B cell (primary cell): ENCODE measurements at regions not wholly inside any gene's neighbourhood (a gene's known extent, or its start where the extent isn't known, plus 50 kb on each side); places are given as distances from the start of the nearest gene placed in this dataset.

Source experiments
- EZH2 ChIP-seq: IDR thresholded peaks from 2 replicates; pipeline ENCODE4 v1.6.1; 2012; ENCODE audit warnings: borderline replicate concordance, low read depth, mild to moderate bottlenecking, moderate library complexity, low read length; ENCODE audit not compliant: insufficient read depth, poor library complexity, severe bottlenecking
- TF ChIP-seq, protein P1 (sequence below): fragments of 200-600 bp; IDR thresholded peaks from one replicate; pipeline ENCODE4 v1.8.0; 2022; ENCODE audit warnings: antibody characterized with exemption, mild to moderate bottlenecking

DNA sequence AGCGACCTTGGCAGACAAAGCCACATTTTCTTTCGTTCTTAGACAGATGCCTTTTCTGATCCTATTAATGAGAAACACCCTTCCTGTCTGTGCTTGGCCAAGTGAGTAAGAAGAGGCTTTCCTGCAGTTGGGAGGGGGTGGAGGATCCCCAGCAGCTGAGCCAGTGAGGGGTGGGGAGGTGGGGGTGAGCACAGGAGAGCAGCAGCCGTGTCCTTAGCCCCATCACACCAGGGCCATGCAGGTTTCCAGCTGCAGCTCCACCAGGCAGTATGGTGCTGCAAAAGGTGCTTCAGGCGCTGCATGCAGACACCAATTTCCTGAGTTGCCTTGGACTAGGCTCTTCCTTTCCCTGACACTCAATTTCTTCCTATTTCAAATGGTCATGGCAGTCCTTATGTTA, 123.3 kb upstream of the SIX2 start:
- TF ChIP-seq, protein P1, sequence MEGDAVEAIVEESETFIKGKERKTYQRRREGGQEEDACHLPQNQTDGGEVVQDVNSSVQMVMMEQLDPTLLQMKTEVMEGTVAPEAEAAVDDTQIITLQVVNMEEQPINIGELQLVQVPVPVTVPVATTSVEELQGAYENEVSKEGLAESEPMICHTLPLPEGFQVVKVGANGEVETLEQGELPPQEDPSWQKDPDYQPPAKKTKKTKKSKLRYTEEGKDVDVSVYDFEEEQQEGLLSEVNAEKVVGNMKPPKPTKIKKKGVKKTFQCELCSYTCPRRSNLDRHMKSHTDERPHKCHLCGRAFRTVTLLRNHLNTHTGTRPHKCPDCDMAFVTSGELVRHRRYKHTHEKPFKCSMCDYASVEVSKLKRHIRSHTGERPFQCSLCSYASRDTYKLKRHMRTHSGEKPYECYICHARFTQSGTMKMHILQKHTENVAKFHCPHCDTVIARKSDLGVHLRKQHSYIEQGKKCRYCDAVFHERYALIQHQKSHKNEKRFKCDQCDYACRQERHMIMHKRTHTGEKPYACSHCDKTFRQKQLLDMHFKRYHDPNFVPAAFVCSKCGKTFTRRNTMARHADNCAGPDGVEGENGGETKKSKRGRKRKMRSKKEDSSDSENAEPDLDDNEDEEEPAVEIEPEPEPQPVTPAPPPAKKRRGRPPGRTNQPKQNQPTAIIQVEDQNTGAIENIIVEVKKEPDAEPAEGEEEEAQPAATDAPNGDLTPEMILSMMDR: no peak
- TF ChIP-seq EZH2: no peak
